Esophagus squamous epithelium (tissue), 5 donors: ENCODE measurements at regions not wholly inside any gene's neighbourhood (a gene's known extent, or its start where the extent isn't known, plus 50 kb on each side); places are given as distances from the start of the nearest gene placed in this dataset.

Experiments used
- DNase-seq: peaks from one replicate; lab custom pipeline; 2025; lab: John Stamatoyannopoulos, UW
- H3K27ac ChIP-seq, 4 donors: fragments of 200-600 bp; sonication (generic); one replicate each; pipeline ENCODE4 v1.5.1; 2016 to 2019; ENCODE audit warnings: mild to moderate bottlenecking in 1 of 4
- H3K27me3 ChIP-seq, 4 donors: fragments of 200-600 bp; sonication (generic); 1 replicate in 3 of 4; 2 replicates in 1 of 4; pipeline versions ENCODE4 v1.5.1 to v1.6.0; 2017 to 2021; ENCODE audit warnings: antibody characterized with exemption in 1 of 4
- H3K36me3 ChIP-seq, 3 donors: fragments of 200-600 bp; sonication (generic); one replicate each; pipeline ENCODE4 v1.5.1; 2016 to 2019
- H3K4me1 ChIP-seq, 3 donors: fragments of 200-600 bp; sonication (generic); one replicate each; pipeline ENCODE4 v1.5.1; 2017 to 2019
- H3K4me3 ChIP-seq, 4 donors: fragments of 200-600 bp; sonication (generic); 1 replicate in 3 of 4; 2 replicates in 1 of 4; pipeline ENCODE4 v1.5.1; 2016 to 2019; ENCODE audit warnings: mild to moderate bottlenecking in 2 of 4, moderate library complexity in 1 of 4
- H3K9me3 ChIP-seq, 3 donors: fragments of 200-600 bp; sonication (generic); one replicate each; pipeline ENCODE4 v1.5.1; 2016 to 2019
- POLR2A ChIP-seq, 4 donors: fragments of 450-650 bp; IDR thresholded peaks; one replicate each; pipeline ENCODE4 v1.6.1; 2017; ENCODE audit warnings: antibody characterized with exemption in 4 of 4, mild to moderate bottlenecking in 4 of 4, moderate library complexity in 3 of 4
- WGBS, 2 donors: methylation state at CpG; one replicate each; pipeline ENCODE4 v1.1.5; 2018; 5-methylcytosine and 5-hydroxymethylcytosine counted together
- intact Hi-C: fragments of 100-400 bp; cut with DNase I; formaldehyde crosslinking; loops from one replicate; pipeline ENCODE4 v1.15.0; 2022
- TF ChIP-seq, protein P1 (sequence below), 6 experiments: fragments of 450-650 bp in 4 of 6; fragments of 200-600 bp in 2 of 6; sonication (generic) in 2 of 6; IDR thresholded peaks; one replicate each; pipeline ENCODE4 v1.5.1; 2016 to 2019; ENCODE audit warnings: antibody characterized with exemption in 6 of 6, mild to moderate bottlenecking in 4 of 6, moderate library complexity in 4 of 6
- donor health status: DM: yes; HTN: yes; CAD: no.

DNA sequence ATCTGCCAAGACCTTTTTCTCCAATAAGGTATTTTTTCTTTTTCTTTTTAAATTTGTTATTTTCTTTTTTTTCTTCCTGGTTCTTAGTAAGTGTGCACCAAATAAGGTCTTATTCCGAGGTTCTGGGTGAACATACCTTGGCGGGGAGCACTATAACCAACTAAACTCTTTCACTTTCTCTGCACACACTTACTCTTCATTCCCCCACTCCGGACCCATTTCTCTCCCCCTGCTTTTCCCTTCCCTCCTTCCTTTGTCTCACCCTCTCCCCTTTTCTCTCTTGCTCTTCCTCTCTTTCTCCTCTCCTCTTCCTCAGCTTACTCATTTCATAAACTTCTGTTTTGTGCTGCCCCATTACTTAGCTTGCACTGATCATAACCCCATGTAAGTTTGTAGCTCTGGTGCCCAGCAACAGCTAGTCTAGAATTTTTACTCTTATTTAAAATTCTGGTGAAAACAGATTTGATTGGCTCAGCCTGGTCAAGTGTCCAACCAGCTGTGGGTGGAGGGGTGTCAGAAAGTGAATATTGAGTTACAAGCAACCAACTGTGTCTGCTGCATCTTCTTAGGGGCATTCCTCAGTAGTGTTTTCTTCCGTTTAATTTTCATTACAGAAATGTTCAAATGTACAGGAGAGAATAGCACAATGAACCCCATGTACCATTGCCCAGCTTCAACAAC, 297.5 kb downstream of the SHQ1 start:
- Histone ChIP-seq H3K9me3 (no peaks in the 10 kb centered on the region), H3K36me3 (no peaks in the 10 kb centered on the region), H3K27ac (no peak overlapping the region), H3K27me3 (no peaks in the 10 kb centered on the region), H3K4me1 (peaks cover 0 to 9% (median 3%) of the 10 kb centered on the region in 3 donors), H3K4me3 (no peak overlapping the region)
- no peak for DNase-seq
- WGBS, 2 donors, result 88 to 93% methylated on average over 4 of the region's 4 CpGs
- no peak for TF ChIP-seq POLR2A (IDR thresholded peaks at IDR 0.05)
- TF ChIP-seq, protein P1, sequence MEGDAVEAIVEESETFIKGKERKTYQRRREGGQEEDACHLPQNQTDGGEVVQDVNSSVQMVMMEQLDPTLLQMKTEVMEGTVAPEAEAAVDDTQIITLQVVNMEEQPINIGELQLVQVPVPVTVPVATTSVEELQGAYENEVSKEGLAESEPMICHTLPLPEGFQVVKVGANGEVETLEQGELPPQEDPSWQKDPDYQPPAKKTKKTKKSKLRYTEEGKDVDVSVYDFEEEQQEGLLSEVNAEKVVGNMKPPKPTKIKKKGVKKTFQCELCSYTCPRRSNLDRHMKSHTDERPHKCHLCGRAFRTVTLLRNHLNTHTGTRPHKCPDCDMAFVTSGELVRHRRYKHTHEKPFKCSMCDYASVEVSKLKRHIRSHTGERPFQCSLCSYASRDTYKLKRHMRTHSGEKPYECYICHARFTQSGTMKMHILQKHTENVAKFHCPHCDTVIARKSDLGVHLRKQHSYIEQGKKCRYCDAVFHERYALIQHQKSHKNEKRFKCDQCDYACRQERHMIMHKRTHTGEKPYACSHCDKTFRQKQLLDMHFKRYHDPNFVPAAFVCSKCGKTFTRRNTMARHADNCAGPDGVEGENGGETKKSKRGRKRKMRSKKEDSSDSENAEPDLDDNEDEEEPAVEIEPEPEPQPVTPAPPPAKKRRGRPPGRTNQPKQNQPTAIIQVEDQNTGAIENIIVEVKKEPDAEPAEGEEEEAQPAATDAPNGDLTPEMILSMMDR (IDR thresholded peaks at IDR 0.05), result no peak
- intact Hi-C loops, result no loop called here

DNA sequence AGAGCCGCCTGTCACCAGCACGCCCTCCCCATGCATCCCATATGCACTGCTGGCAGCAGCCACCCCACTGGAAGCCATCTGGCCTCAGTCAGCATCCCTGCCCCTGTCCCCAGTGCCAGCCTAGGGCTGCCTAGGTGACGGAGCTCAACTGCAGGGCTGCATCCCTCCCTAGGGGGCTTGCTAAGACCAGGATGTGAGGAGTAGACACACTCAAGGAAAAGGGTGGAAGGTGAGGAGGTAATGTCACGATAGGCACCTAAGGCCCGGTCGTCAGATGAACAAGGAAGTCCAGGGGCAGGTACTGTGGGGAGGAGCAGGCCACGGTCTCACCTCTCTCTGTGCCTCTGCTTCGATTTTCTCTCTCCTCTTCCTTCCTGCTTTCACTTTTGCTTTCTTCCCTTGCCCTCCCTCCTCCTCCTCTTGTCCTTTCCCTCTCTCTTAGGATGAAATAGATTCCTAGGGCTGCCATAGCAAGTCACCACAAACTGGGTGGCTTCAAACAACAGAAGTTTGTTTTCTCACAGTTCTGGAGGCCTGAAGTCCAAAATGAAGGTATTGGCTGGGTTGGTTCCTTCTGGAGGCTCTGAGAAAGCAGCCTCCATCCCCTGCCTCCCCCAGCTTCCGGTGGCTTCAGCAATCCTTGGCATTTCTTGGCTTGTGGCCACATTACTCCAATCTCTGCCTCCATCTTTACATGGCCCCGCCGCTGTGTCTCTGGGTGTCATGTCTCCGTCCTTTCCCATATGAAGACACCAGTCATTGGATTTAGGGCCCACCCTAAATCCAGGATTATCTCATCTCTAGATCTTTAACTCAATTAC, 298.3 kb downstream of the SHQ1 start:
- no peaks in the 10 kb centered on the region for H3K9me3 ChIP-seq
- H3K27ac ChIP-seq, result no peak overlapping the region
- DNase-seq, result no peak
- intact Hi-C loops, result no loop called here
- no peaks in the 10 kb centered on the region for H3K27me3 ChIP-seq
- no peaks in the 10 kb centered on the region for H3K36me3 ChIP-seq
- no peak overlapping the region for H3K4me3 ChIP-seq
- TF ChIP-seq, protein P1 (IDR thresholded peaks at IDR 0.05), result no peak
- TF ChIP-seq POLR2A (IDR thresholded peaks at IDR 0.05), result no peak
- H3K4me1 ChIP-seq, result peaks cover 0 to 6% (median 3%) of the 10 kb centered on the region in 3 donors
- WGBS, 2 donors, result 74 to 78% methylated on average over 9 to 10 of the region's 12 CpGs

DNA sequence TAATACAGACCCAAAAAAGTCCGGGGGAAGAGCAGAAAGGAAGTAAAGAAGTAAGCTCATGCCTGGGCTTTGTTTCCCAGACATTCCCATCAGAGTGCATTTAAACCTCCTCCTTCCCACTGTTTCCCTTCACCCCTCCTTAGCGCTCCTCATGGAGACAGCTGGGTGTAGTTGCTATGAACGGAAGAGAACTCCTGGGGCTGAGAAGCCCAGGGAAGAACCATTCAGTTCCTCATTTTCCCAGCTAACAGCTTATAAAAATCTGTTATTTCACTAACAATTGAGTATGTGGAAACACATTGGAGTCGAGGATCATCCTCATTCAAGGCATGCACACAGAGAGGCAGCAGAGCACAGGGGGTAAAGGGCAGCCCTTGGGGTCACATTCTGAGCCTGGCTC, 299.3 kb downstream of the SHQ1 start:
- DNase-seq, result no peak
- H3K27me3 ChIP-seq, result no peaks in the 10 kb centered on the region
- intact Hi-C loops, result no loop called here
- H3K36me3 ChIP-seq, result no peaks in the 10 kb centered on the region
- 82 to 86% methylated on average over 4 of the region's 4 CpGs for WGBS, 2 donors
- H3K4me1 ChIP-seq, result peaks cover 0 to 6% (median 3%) of the 10 kb centered on the region in 3 donors
- H3K4me3 ChIP-seq, result no peak overlapping the region
- H3K9me3 ChIP-seq, result no peaks in the 10 kb centered on the region
- TF ChIP-seq POLR2A (IDR thresholded peaks at IDR 0.05), result no peak
- TF ChIP-seq, protein P1 (IDR thresholded peaks at IDR 0.05), result no peak
- no peak overlapping the region for H3K27ac ChIP-seq

DNA sequence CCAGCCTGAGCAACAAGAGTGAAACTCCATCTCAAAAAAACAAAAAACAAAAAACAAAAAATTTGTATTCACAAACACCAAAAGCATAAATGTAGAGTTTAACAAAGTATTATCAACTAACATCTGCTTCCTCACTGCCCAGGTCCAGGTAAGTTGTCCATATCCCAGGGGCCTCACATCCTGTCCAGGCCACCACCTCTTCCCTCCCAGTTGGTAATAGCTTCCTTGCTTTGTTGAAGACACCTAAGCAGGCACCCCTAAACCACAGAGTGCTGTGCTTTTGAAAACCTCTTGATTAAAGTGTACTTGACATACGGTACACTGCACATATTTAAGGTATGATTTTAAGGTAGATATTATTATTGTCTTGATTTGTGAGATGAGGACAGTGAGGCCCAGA, 299.8 kb downstream of the SHQ1 start:
- intact Hi-C loops, result no loop called here
- H3K4me1 ChIP-seq, result peaks cover 0 to 6% (median 3%) of the 10 kb centered on the region in 3 donors
- H3K36me3 ChIP-seq, result no peaks in the 10 kb centered on the region
- H3K9me3 ChIP-seq, result no peaks in the 10 kb centered on the region
- WGBS, 2 donors, result 36% methylated on average over 1 of the region's 1 CpG; no CpG with 5 or more reads in 1 of the 2 donors
- no peak overlapping the region for H3K4me3 ChIP-seq
- DNase-seq, result no peak
- H3K27me3 ChIP-seq, result no peaks in the 10 kb centered on the region
- H3K27ac ChIP-seq, result no peak overlapping the region
- no peak for TF ChIP-seq POLR2A (IDR thresholded peaks at IDR 0.05)
- TF ChIP-seq, protein P1 (IDR thresholded peaks at IDR 0.05), result no peak

DNA sequence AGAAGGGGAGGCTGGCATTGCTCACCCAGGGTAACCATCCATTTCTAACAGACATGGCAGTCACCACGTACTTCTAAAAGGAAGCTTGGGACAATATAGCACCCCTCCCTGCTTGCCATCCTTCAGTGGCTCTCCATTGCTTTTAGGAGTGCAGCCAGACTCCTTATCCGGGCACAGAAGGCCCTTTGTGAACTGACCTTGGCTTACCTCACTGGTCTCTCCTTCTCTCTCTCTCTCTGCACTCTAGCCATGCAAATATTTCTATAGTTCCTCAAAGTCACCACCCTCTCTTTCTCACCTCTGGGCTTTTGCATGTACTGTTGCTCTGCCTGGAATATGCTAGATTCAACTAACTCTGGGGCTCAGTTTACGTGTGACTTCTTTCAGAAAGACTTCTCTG, 301.1 kb downstream of the SHQ1 start:
- Histone ChIP-seq H3K36me3 (no peaks in the 10 kb centered on the region), H3K9me3 (no peaks in the 10 kb centered on the region), H3K4me1 (peaks cover 0 to 6% (median 3%) of the 10 kb centered on the region in 3 donors), H3K27ac (no peak overlapping the region), H3K4me3 (no peak overlapping the region), H3K27me3 (no peaks in the 10 kb centered on the region)
- 89 to 93% methylated on average over 3 of the region's 3 CpGs for WGBS, 2 donors
- DNase-seq, result no peak
- intact Hi-C loops, result no loop called here
- TF ChIP-seq POLR2A (IDR thresholded peaks at IDR 0.05), result no peak
- TF ChIP-seq, protein P1 (IDR thresholded peaks at IDR 0.05), result no peak
